ENCODE measurements at regions not wholly inside any gene's neighbourhood (a gene's known extent, or its start where the extent isn't known, plus 50 kb on each side); places are given as distances from the start of the nearest gene placed in this dataset.
"Not testable (repeated sequence)": the region's sequence is repeated elsewhere in the genome, so short reads cannot be mapped to it uniquely, and the experiment has no call there.

- TF ChIP-seq, protein P1, sequence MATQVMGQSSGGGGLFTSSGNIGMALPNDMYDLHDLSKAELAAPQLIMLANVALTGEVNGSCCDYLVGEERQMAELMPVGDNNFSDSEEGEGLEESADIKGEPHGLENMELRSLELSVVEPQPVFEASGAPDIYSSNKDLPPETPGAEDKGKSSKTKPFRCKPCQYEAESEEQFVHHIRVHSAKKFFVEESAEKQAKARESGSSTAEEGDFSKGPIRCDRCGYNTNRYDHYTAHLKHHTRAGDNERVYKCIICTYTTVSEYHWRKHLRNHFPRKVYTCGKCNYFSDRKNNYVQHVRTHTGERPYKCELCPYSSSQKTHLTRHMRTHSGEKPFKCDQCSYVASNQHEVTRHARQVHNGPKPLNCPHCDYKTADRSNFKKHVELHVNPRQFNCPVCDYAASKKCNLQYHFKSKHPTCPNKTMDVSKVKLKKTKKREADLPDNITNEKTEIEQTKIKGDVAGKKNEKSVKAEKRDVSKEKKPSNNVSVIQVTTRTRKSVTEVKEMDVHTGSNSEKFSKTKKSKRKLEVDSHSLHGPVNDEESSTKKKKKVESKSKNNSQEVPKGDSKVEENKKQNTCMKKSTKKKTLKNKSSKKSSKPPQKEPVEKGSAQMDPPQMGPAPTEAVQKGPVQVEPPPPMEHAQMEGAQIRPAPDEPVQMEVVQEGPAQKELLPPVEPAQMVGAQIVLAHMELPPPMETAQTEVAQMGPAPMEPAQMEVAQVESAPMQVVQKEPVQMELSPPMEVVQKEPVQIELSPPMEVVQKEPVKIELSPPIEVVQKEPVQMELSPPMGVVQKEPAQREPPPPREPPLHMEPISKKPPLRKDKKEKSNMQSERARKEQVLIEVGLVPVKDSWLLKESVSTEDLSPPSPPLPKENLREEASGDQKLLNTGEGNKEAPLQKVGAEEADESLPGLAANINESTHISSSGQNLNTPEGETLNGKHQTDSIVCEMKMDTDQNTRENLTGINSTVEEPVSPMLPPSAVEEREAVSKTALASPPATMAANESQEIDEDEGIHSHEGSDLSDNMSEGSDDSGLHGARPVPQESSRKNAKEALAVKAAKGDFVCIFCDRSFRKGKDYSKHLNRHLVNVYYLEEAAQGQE (IDR thresholded peaks at IDR 0.05; ENCODE audit: low read depth) = not testable (repeated sequence)
- not testable (repeated sequence) for TF ChIP-seq CTCF (IDR thresholded peaks at IDR 0.05 in 2 of 3, conservative IDR thresholded peaks at IDR 0.05 in 1 of 3; ENCODE audit: borderline replicate concordance in 1 of 3, insufficient read depth in 1 of 3, low read depth in 2 of 3, low read length in 2 of 3); JUND (IDR thresholded peaks at IDR 0.05); POLR2AphosphoS5 (IDR thresholded peaks at IDR 0.05; ENCODE audit: low read depth, low read length); YY1 (IDR thresholded peaks at IDR 0.05; ENCODE audit: extremely low read depth, insufficient replicate concordance, low read depth, low read length); POLR2A (IDR thresholded peaks at IDR 0.05; ENCODE audit: borderline replicate concordance, extremely low read depth, insufficient read depth, insufficient read length)
These were observed 110.0 kb upstream of the NDUFV2 start for GRCh38 chr18:8992500-8992899.

All from HCT116 (cell line).